ENCODE measurements at regions not wholly inside any gene's neighbourhood (a gene's known extent, or its start where the extent isn't known, plus 50 kb on each side); places are given as distances from the start of the nearest gene placed in this dataset.

- TF ChIP-seq CTCF (IDR thresholded peaks at IDR 0.05) (no peak), ZFX (IDR thresholded peaks at IDR 0.05; ENCODE audit: borderline replicate concordance) (no peak)
These were observed 54.5 kb upstream of the PRPS1L1 start for GRCh38 chr7:18082169-18082568.

Data from 22Rv1 (cell line).